B cell (primary cell): ENCODE measurements at regions not wholly inside any gene's neighbourhood (a gene's known extent, or its start where the extent isn't known, plus 50 kb on each side); places are given as distances from the start of the nearest gene placed in this dataset.

Experiments
- CTCF ChIP-seq: fragments of 200-600 bp; IDR thresholded peaks from one replicate; pipeline ENCODE4 v1.8.0; 2022; ENCODE audit warnings: antibody characterized with exemption, mild to moderate bottlenecking
- EZH2 ChIP-seq: IDR thresholded peaks from 2 replicates; pipeline ENCODE4 v1.6.1; 2012; ENCODE audit warnings: borderline replicate concordance, low read depth, mild to moderate bottlenecking, moderate library complexity, low read length; ENCODE audit not compliant: insufficient read depth, poor library complexity, severe bottlenecking

DNA sequence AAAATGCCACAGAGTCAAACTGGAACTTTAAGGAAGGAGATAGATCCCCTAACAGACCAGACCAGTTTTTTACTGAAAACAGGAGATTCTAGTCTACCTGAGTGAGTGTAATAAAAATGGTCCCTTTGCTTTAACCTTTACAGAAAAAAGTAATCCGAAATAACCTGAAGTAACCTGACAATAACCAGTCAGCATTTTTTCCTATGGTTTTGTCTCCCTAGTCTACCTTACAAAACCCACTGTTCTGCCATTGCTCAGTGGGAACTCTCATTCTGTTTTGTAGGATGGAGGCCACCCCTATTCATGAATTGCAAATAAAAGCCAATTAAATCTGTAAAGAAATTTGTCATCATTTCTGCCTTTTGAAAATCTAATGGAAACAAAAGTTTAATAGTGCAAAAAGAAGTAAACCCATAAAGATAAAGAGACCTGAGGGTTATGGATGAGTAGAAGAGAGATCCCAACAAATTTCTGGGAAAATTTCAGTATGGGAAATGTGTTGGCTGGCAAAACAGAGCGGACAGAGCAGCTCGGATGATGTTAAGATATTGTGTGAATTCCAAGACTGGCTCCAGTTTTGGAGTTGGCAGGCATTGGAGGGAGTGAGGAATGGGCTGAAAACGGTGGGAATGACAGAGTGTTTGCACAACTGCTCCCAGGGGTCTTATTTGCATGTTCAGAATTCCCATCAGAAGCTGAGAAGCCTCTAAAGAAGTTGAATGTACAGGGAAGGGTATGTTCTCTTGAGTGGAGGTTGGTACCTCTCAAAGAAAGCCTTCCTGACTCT is 104.7 kb upstream of the RALGAPA2 start:
- TF ChIP-seq CTCF, result no peak
- no peak for TF ChIP-seq EZH2
